Fibroblast of lung (primary cell): ENCODE measurements at regions not wholly inside any gene's neighbourhood (a gene's known extent, or its start where the extent isn't known, plus 50 kb on each side); places are given as distances from the start of the nearest gene placed in this dataset.

ENCODE experiments used
- DNase-seq, 2 donors: peaks; one replicate each; pipeline versions ENCODE4 v3.0.0 to v3.0.0-alpha.2; 2010; ENCODE audit warnings: low read depth in 2 of 2
- H2AFZ ChIP-seq: 2 replicates; pipeline ENCODE4 v1.5.1; 2012; ENCODE audit warnings: low read length, control low read depth, inconsistent platforms
- H3K27ac ChIP-seq: 2 replicates; pipeline ENCODE4 v1.5.1; 2011; ENCODE audit warnings: low read length, control low read depth; ENCODE audit not compliant: insufficient read depth
- H3K27me3 ChIP-seq: 2 replicates; pipeline ENCODE4 v1.5.1; 2011; ENCODE audit warnings: mild to moderate bottlenecking, low read length; ENCODE audit not compliant: control insufficient read depth, insufficient read depth
- H3K36me3 ChIP-seq: 2 replicates; pipeline ENCODE4 v1.5.1; 2011; ENCODE audit warnings: low read length; ENCODE audit not compliant: control insufficient read depth, insufficient read depth
- H3K4me1 ChIP-seq: 2 replicates; pipeline ENCODE4 v1.5.1; 2011; ENCODE audit warnings: low read length; ENCODE audit not compliant: control insufficient read depth, insufficient read depth; ENCODE audit errors: extremely low read depth
- H3K4me2 ChIP-seq: 2 replicates; pipeline ENCODE4 v1.5.1; 2011; ENCODE audit warnings: low read length, control low read depth; ENCODE audit not compliant: insufficient read depth; ENCODE audit errors: extremely low read depth
- H3K4me3 ChIP-seq, 4 experiments: fragments of 200-600 bp in 1 of 4; sonication (generic) in 1 of 4; replicated peaks in 1 of 4; 2 replicates each; pipeline ENCODE4 v1.5.1; 2011 to 2016; ENCODE audit warnings: low read length in 4 of 4, low read depth in 3 of 4, mild to moderate bottlenecking in 3 of 4, control low read depth in 2 of 4, inconsistent platforms in 1 of 4, mixed read lengths in 1 of 4; ENCODE audit not compliant: insufficient read depth in 1 of 4; ENCODE audit errors: control extremely low read depth in 1 of 4
- H3K79me2 ChIP-seq: 2 replicates; pipeline ENCODE4 v1.5.1; 2012; ENCODE audit warnings: mild to moderate bottlenecking, low read length, inconsistent platforms; ENCODE audit not compliant: control insufficient read depth, insufficient read depth
- H3K9ac ChIP-seq: 2 replicates; pipeline ENCODE4 v1.5.1; 2011; ENCODE audit warnings: mild to moderate bottlenecking, low read length, control low read depth; ENCODE audit not compliant: insufficient read depth
- H3K9me3 ChIP-seq: 2 replicates; pipeline ENCODE4 v1.5.1; 2012; ENCODE audit warnings: low read depth, low read length; ENCODE audit not compliant: control insufficient read depth, insufficient read depth
- H4K20me1 ChIP-seq: 2 replicates; pipeline ENCODE4 v1.5.1; 2011; ENCODE audit warnings: low read length; ENCODE audit not compliant: control insufficient read depth, insufficient read depth; ENCODE audit errors: extremely low read depth
- CTCF ChIP-seq, 2 donors: IDR thresholded peaks in 1 of 2; conservative IDR thresholded peaks in 1 of 2; 1 replicate in 1 of 2; 2 replicates in 1 of 2; pipeline ENCODE4 v1.5.1; 2011 to 2012; ENCODE audit warnings: low read length in 2 of 2, control low read depth in 1 of 2, inconsistent platforms in 1 of 2, low read depth in 1 of 2, mild to moderate bottlenecking in 1 of 2
- EZH2 ChIP-seq: IDR thresholded peaks from 2 replicates; pipeline ENCODE4 v1.5.1; 2012; ENCODE audit warnings: low read length, control low read depth, mild to moderate bottlenecking; ENCODE audit errors: missing control alignments

GRCh38 chr2:161017780-161018470 lies 142.3 kb upstream of the TANK start:
- TF ChIP-seq CTCF (conservative IDR thresholded peaks at IDR 0.05 in 1 of 2, IDR thresholded peaks at IDR 0.05 in 1 of 2; ENCODE audit: low read depth in 1 of 2, low read length in 2 of 2) (no peak), EZH2 (no peak)
- Histone ChIP-seq H3K36me3 (no peaks in the 10 kb centered on the region), H3K27ac (no peak overlapping the region), H3K4me1 (no peaks in the 10 kb centered on the region), H3K4me3 (no peak overlapping the region), H2AFZ (no peak overlapping the region), H3K79me2 (no peaks in the 10 kb centered on the region), H4K20me1 (no peaks in the 10 kb centered on the region), H3K9me3 (no peaks in the 10 kb centered on the region), H3K4me2 (no peak overlapping the region), H3K27me3 (no peaks in the 10 kb centered on the region), H3K9ac (no peak overlapping the region)
- DNase-seq, result peak in 1 of 2 donors; percentile 63

- H3K27ac ChIP-seq, result no peak overlapping the region
- H3K9me3 ChIP-seq, result no peaks in the 10 kb centered on the region
- no peak overlapping the region for H3K4me2 ChIP-seq
- no peak overlapping the region for H3K4me3 ChIP-seq
- H2AFZ ChIP-seq, result no peak overlapping the region
- H3K27me3 ChIP-seq, result no peaks in the 10 kb centered on the region
- no peak for DNase-seq
- no peak overlapping the region for H3K9ac ChIP-seq
- TF ChIP-seq CTCF (conservative IDR thresholded peaks at IDR 0.05 in 1 of 2, IDR thresholded peaks at IDR 0.05 in 1 of 2; ENCODE audit: low read depth in 1 of 2, low read length in 2 of 2), result no peak
- TF ChIP-seq EZH2, result no peak
- H3K36me3 ChIP-seq, result no peaks in the 10 kb centered on the region
- H3K79me2 ChIP-seq, result no peaks in the 10 kb centered on the region
- no peaks in the 10 kb centered on the region for H4K20me1 ChIP-seq
- H3K4me1 ChIP-seq, result no peaks in the 10 kb centered on the region
Measured at GRCh38 chr2:161019311-161019710, 140.9 kb upstream of the TANK start.

- H3K79me2 ChIP-seq, result no peaks in the 10 kb centered on the region
- no peaks in the 10 kb centered on the region for H3K9me3 ChIP-seq
- H2AFZ ChIP-seq, result no peak overlapping the region
- no peak for DNase-seq
- H3K36me3 ChIP-seq, result no peaks in the 10 kb centered on the region
- no peak for TF ChIP-seq EZH2
- TF ChIP-seq CTCF (conservative IDR thresholded peaks at IDR 0.05 in 1 of 2, IDR thresholded peaks at IDR 0.05 in 1 of 2; ENCODE audit: low read depth in 1 of 2, low read length in 2 of 2), result no peak
- no peak overlapping the region for H3K4me3 ChIP-seq
- H4K20me1 ChIP-seq, result no peaks in the 10 kb centered on the region
- H3K4me1 ChIP-seq, result no peaks in the 10 kb centered on the region
- no peak overlapping the region for H3K9ac ChIP-seq
- no peak overlapping the region for H3K27ac ChIP-seq
- H3K4me2 ChIP-seq, result no peak overlapping the region
- no peaks in the 10 kb centered on the region for H3K27me3 ChIP-seq
Measured at GRCh38 chr2:161020437-161020836, 139.8 kb upstream of the TANK start.
